Nephron (organoid): ENCODE measurements at regions not wholly inside any gene's neighbourhood (a gene's known extent, or its start where the extent isn't known, plus 50 kb on each side); places are given as distances from the start of the nearest gene placed in this dataset.
A peak's percentile ranks its signal among the peaks of the same experiment; 100 is the strongest.
"Not testable (repeated sequence)": the region's sequence is repeated elsewhere in the genome, so short reads cannot be mapped to it uniquely, and the experiment has no call there.

Experiments
- H3K27ac Mint-ChIP-seq, 3 experiments: 2 replicates each; pipeline ENCODE4 v1.8.0; 2020; ENCODE audit warnings: mixed read lengths in 3 of 3, mild to moderate bottlenecking in 2 of 3, moderate library complexity in 1 of 3
- H3K27me3 Mint-ChIP-seq: 2 replicates; pipeline ENCODE4 v1.8.0; 2021; ENCODE audit warnings: low read depth, mild to moderate bottlenecking, moderate library complexity, mixed read lengths
- H3K36me3 Mint-ChIP-seq: 2 replicates; pipeline ENCODE4 v1.8.0; 2020; ENCODE audit warnings: low read depth, mixed read lengths
- H3K4me1 Mint-ChIP-seq: 2 replicates; pipeline ENCODE4 v1.8.0; 2020; ENCODE audit warnings: mixed read lengths
- H3K4me3 Mint-ChIP-seq, 3 experiments: 2 replicates each; pipeline ENCODE4 v1.8.0; 2020; ENCODE audit warnings: mild to moderate bottlenecking in 3 of 3, mixed read lengths in 3 of 3, moderate library complexity in 2 of 3
- H3K9me3 Mint-ChIP-seq: 2 replicates; pipeline ENCODE4 v1.8.0; 2020; ENCODE audit warnings: mixed read lengths
- TF ChIP-seq, protein P1 (sequence below), 3 experiments: fragments of 200-600 bp; sonication (generic); IDR thresholded peaks; one replicate each; pipeline ENCODE4 v1.5.0; 2021; ENCODE audit warnings: antibody characterized with exemption in 3 of 3; ENCODE audit not compliant: unreplicated experiment in 3 of 3

DNA sequence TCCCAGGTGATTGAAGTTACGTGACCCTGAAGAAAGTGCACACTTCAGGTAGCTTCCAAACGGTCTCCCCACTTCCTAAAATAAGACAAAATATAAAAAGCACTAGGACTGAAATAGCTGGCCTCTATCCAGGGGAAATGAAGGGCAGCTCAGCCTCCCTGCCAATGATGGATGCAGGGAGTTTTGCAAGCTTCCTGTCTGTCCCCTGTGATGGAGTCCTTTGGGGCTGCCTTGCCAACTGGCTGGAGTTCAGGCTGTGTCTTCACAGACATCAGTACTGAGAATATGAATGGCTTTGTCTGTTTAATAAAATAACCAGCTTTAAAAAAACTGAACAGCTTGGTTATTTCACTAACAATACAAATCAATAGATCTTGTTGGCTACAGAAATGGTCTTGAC, 101.4 kb upstream of the GPR12 start:
- peaks cover 48% of the 10 kb centered on the region for H3K27me3 Mint-ChIP-seq
- H3K36me3 Mint-ChIP-seq, result no peaks in the 10 kb centered on the region
- no peak overlapping the region for H3K4me3 Mint-ChIP-seq
- H3K4me1 Mint-ChIP-seq, result no peaks in the 10 kb centered on the region
- TF ChIP-seq, protein P1, sequence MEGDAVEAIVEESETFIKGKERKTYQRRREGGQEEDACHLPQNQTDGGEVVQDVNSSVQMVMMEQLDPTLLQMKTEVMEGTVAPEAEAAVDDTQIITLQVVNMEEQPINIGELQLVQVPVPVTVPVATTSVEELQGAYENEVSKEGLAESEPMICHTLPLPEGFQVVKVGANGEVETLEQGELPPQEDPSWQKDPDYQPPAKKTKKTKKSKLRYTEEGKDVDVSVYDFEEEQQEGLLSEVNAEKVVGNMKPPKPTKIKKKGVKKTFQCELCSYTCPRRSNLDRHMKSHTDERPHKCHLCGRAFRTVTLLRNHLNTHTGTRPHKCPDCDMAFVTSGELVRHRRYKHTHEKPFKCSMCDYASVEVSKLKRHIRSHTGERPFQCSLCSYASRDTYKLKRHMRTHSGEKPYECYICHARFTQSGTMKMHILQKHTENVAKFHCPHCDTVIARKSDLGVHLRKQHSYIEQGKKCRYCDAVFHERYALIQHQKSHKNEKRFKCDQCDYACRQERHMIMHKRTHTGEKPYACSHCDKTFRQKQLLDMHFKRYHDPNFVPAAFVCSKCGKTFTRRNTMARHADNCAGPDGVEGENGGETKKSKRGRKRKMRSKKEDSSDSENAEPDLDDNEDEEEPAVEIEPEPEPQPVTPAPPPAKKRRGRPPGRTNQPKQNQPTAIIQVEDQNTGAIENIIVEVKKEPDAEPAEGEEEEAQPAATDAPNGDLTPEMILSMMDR (IDR thresholded peaks at IDR 0.05; ENCODE audit: unreplicated experiment in 3 of 3), result no peak
- H3K9me3 Mint-ChIP-seq, result no peaks in the 10 kb centered on the region
- no peak overlapping the region for H3K27ac Mint-ChIP-seq

DNA sequence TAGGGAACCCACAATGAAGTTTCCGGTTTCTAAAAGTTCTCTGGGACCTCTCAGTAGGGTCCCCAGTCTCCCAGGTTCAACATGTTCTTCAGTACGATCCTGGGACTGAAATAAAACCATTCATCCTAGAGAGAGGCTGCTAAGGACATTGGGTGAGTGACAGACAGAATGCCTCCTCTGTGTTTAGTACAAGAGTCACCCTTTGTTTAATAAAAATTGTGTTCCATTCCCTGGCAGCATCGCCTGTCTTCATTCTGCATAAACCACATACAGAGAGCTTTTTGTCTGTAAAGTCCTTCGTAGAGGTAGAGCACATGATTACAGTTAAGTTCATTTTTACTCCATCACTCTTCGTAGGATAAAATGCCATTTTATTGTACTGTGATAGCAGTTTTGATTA, 95.3 kb upstream of the GPR12 start:
- H3K36me3 Mint-ChIP-seq, result no peaks in the 10 kb centered on the region
- H3K4me1 Mint-ChIP-seq, result peaks cover 16% of the 10 kb centered on the region
- H3K9me3 Mint-ChIP-seq, result no peaks in the 10 kb centered on the region
- no peak overlapping the region for H3K4me3 Mint-ChIP-seq
- no peak overlapping the region for H3K27ac Mint-ChIP-seq
- TF ChIP-seq, protein P1 (IDR thresholded peaks at IDR 0.05; ENCODE audit: unreplicated experiment in 3 of 3), result no peak
- H3K27me3 Mint-ChIP-seq, result peaks cover 45% of the 10 kb centered on the region

DNA sequence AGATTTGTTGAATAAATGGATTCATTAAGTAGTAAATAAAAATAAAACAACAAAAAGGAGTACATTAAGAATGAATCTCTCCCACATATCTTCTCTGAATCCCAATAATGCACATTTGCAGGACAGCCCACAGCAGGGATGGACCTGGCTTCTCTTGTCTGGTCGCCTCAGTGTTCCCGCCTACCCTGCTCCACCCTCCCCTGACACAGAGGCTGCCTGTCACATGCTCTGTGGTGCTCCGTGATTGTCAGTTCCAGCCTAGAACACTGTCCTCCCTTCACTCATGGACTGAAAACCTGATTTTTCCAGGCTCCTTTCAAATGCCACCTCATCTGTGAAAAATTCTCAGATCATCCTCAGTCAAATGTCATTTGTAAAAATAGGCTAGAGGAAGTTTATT, 94.5 kb upstream of the GPR12 start:
- no peaks in the 10 kb centered on the region for H3K36me3 Mint-ChIP-seq
- TF ChIP-seq, protein P1 (IDR thresholded peaks at IDR 0.05; ENCODE audit: unreplicated experiment in 3 of 3), result no peak
- no peak overlapping the region for H3K27ac Mint-ChIP-seq
- peaks cover 16% of the 10 kb centered on the region for H3K4me1 Mint-ChIP-seq
- no peak overlapping the region for H3K4me3 Mint-ChIP-seq
- no peaks in the 10 kb centered on the region for H3K9me3 Mint-ChIP-seq
- peaks cover 40% of the 10 kb centered on the region for H3K27me3 Mint-ChIP-seq

DNA sequence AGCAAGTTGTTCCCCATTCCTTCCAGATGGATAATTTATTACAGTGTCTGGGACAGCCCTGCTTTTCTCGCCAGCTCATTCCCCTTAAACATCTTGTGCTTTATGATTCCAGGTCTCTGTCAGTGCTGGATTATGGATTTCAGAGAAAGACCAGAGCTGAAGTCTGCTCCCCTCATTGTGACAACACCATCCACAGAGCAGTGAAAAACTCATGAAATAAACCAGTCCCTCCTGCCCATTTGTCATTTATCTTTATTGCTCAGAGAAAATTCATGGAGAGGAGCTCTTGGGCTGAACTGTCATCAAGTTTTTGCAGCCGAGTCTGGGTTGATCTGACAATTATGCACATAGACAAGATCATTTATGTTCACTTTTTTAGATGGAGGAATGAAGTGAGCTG, 92.7 kb upstream of the GPR12 start:
- H3K36me3 Mint-ChIP-seq, result no peaks in the 10 kb centered on the region
- H3K9me3 Mint-ChIP-seq, result no peaks in the 10 kb centered on the region
- H3K27ac Mint-ChIP-seq, result peak overlapping the region in 1 of 3 experiments; percentile 17
- H3K4me1 Mint-ChIP-seq, result peaks cover 16% of the 10 kb centered on the region
- H3K27me3 Mint-ChIP-seq, result peaks cover 39% of the 10 kb centered on the region
- TF ChIP-seq, protein P1 (IDR thresholded peaks at IDR 0.05; ENCODE audit: unreplicated experiment in 3 of 3), result no peak
- no peak overlapping the region for H3K4me3 Mint-ChIP-seq

DNA sequence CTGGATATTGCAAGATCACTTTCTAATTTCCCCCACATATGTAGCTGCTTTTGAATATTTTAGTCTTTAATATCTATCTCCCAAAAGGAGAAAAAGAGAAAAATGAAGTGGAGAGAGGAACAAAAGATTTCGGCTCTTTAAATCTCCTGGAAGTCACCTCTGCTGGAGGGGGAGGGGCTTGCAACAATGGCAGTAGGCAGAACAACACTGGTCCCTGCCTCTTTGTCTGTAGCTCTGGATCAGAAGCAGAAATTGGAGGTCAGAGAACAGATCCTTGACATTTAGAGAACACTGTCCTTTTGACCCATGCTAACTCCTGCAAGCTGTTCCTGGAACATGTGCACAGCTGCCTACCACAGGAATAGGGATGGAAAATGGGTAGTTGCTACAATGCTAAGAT, 86.7 kb upstream of the GPR12 start:
- H3K36me3 Mint-ChIP-seq, result no peaks in the 10 kb centered on the region
- no peak overlapping the region for H3K4me3 Mint-ChIP-seq
- TF ChIP-seq, protein P1 (IDR thresholded peaks at IDR 0.05; ENCODE audit: unreplicated experiment in 3 of 3), result no peak
- H3K4me1 Mint-ChIP-seq, result no peaks in the 10 kb centered on the region
- peaks cover 8% of the 10 kb centered on the region for H3K9me3 Mint-ChIP-seq
- peaks cover 9% of the 10 kb centered on the region for H3K27me3 Mint-ChIP-seq
- H3K27ac Mint-ChIP-seq, result no peak overlapping the region

DNA sequence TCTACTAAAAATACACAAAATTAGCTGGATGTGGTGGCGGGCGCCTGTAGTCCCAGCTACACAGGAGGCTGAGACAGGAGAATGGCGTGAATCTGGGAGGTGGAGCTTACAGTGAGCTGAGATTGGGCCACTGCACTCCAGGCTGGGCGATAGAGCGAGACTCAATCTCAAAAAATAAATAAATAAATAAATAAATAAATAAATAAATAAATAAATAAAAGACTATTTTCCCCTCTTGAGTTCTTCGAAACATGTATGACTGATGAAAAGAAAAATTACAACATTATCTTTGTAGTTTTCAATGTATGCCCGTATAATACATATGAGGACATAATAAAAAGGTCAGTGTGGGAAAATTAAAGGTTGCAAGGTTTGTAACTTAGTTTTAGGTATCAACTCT, 84.5 kb upstream of the GPR12 start:
- H3K36me3 Mint-ChIP-seq, H3K9me3 Mint-ChIP-seq, H3K4me3 Mint-ChIP-seq, H3K27ac Mint-ChIP-seq, H3K4me1 Mint-ChIP-seq: not testable (repeated sequence)
- peaks cover 13% of the 10 kb centered on the region for H3K27me3 Mint-ChIP-seq
